ENCODE measurements at regions not wholly inside any gene's neighbourhood (a gene's known extent, or its start where the extent isn't known, plus 50 kb on each side); places are given as distances from the start of the nearest gene placed in this dataset.
A peak's percentile ranks its signal among the peaks of the same experiment; 100 is the strongest.

- no peak overlapping the region for H3K4me3 ChIP-seq
- no peak overlapping the region for H3K27ac ChIP-seq
- H3K9ac ChIP-seq (ENCODE audit: insufficient read length): no peak overlapping the region
- no peak for DNase-seq (ENCODE audit: low read depth, low spot score)
- no peaks in the 10 kb centered on the region for H3K9me3 ChIP-seq (ENCODE audit: low read depth, low read length)
- no peaks in the 10 kb centered on the region for H3K36me3 ChIP-seq (ENCODE audit: insufficient read depth, low read length)
- TF ChIP-seq FOXP2 (optimal IDR thresholded peaks at IDR 0.05; ENCODE audit: control extremely low read depth, extremely low read length, insufficient read depth): no peak
Observed at GRCh38 chr12:46945591-46945990, 119.8 kb upstream of the SLC38A4 start.

- no peak overlapping the region for H3K4me3 ChIP-seq
- no peak for DNase-seq (ENCODE audit: low read depth, low spot score)
- H3K9ac ChIP-seq (ENCODE audit: insufficient read length): no peak overlapping the region
- no peak for TF ChIP-seq FOXP2 (optimal IDR thresholded peaks at IDR 0.05; ENCODE audit: control extremely low read depth, extremely low read length, insufficient read depth)
- no peak for TF ChIP-seq EZH2 (IDR thresholded peaks at IDR 0.05)
- no peak for TF ChIP-seq POLR2AphosphoS5 (IDR thresholded peaks at IDR 0.05; ENCODE audit: borderline replicate concordance, low read depth, low read length)
- no peaks in the 10 kb centered on the region for H3K9me3 ChIP-seq (ENCODE audit: low read depth, low read length)
- no peak overlapping the region for H3K27ac ChIP-seq
- H3K36me3 ChIP-seq (ENCODE audit: insufficient read depth, low read length): no peaks in the 10 kb centered on the region
Observed at GRCh38 chr12:46946137-46946536, 120.3 kb upstream of the SLC38A4 start.

GRCh38 chr12:46948936-46949545, 123.2 kb upstream of the SLC38A4 start:
- DNase-seq (ENCODE audit: low read depth, low spot score): peak; percentile 76
- peak overlapping the region; percentile 94 for H3K27ac ChIP-seq
- H3K9me3 ChIP-seq (ENCODE audit: low read depth, low read length): no peaks in the 10 kb centered on the region
- H3K4me3 ChIP-seq: peak overlapping the region; percentile 47
- no peak for TF ChIP-seq FOXP2 (optimal IDR thresholded peaks at IDR 0.05; ENCODE audit: control extremely low read depth, extremely low read length, insufficient read depth)
- peak; percentile 41; the same call in 1 of the 2 replicates for TF ChIP-seq POLR2AphosphoS5 (IDR thresholded peaks at IDR 0.05; ENCODE audit: borderline replicate concordance, low read depth, low read length)
- no peak for TF ChIP-seq EZH2 (IDR thresholded peaks at IDR 0.05)
- H3K36me3 ChIP-seq (ENCODE audit: insufficient read depth, low read length): no peaks in the 10 kb centered on the region
- H3K9ac ChIP-seq (ENCODE audit: insufficient read length): no peak overlapping the region

GRCh38 chr12:46950094-46950493, 124.3 kb upstream of the SLC38A4 start:
- Histone ChIP-seq H3K4me3 (peak overlapping the region; percentile 42; the same call in 1 of the 2 replicates), H3K9me3 (ENCODE audit: low read depth, low read length) (no peaks in the 10 kb centered on the region), H3K9ac (ENCODE audit: insufficient read length) (no peak overlapping the region), H3K36me3 (ENCODE audit: insufficient read depth, low read length) (no peaks in the 10 kb centered on the region), H3K27ac (peak overlapping the region; percentile 94)
- no peak for DNase-seq (ENCODE audit: low read depth, low spot score)
- TF ChIP-seq FOXP2 (optimal IDR thresholded peaks at IDR 0.05; ENCODE audit: control extremely low read depth, extremely low read length, insufficient read depth): no peak
- no peak for TF ChIP-seq EZH2 (IDR thresholded peaks at IDR 0.05)
- no peak for TF ChIP-seq POLR2AphosphoS5 (IDR thresholded peaks at IDR 0.05; ENCODE audit: borderline replicate concordance, low read depth, low read length)

GRCh38 chr12:46952880-46953483, 126.4 kb upstream of the PCED1B start:
- no peak for TF ChIP-seq POLR2AphosphoS5 (IDR thresholded peaks at IDR 0.05; ENCODE audit: borderline replicate concordance, low read depth, low read length)
- TF ChIP-seq EZH2 (IDR thresholded peaks at IDR 0.05): no peak
- no peak for TF ChIP-seq FOXP2 (optimal IDR thresholded peaks at IDR 0.05; ENCODE audit: control extremely low read depth, extremely low read length, insufficient read depth)
- Histone ChIP-seq H3K4me3 (no peak overlapping the region), H3K9ac (ENCODE audit: insufficient read length) (no peak overlapping the region), H3K9me3 (ENCODE audit: low read depth, low read length) (no peaks in the 10 kb centered on the region), H3K27ac (no peak overlapping the region), H3K36me3 (ENCODE audit: insufficient read depth, low read length) (no peaks in the 10 kb centered on the region)
- DNase-seq (ENCODE audit: low read depth, low spot score): no peak

- no peak for DNase-seq (ENCODE audit: low read depth, low spot score)
- H3K36me3 ChIP-seq (ENCODE audit: insufficient read depth, low read length): no peaks in the 10 kb centered on the region
- no peak overlapping the region for H3K9ac ChIP-seq (ENCODE audit: insufficient read length)
- no peak overlapping the region for H3K4me3 ChIP-seq
- H3K9me3 ChIP-seq (ENCODE audit: low read depth, low read length): no peaks in the 10 kb centered on the region
- TF ChIP-seq POLR2AphosphoS5 (IDR thresholded peaks at IDR 0.05; ENCODE audit: borderline replicate concordance, low read depth, low read length): no peak
- TF ChIP-seq EZH2 (IDR thresholded peaks at IDR 0.05): no peak
- no peak for TF ChIP-seq FOXP2 (optimal IDR thresholded peaks at IDR 0.05; ENCODE audit: control extremely low read depth, extremely low read length, insufficient read depth)
- no peak overlapping the region for H3K27ac ChIP-seq
Observed at GRCh38 chr12:46956451-46957035, 122.9 kb upstream of the PCED1B start.

GRCh38 chr12:46958053-46958452, 121.4 kb upstream of the PCED1B start:
- no peak for DNase-seq (ENCODE audit: low read depth, low spot score)
- Histone ChIP-seq H3K27ac (no peak overlapping the region), H3K9me3 (ENCODE audit: low read depth, low read length) (no peaks in the 10 kb centered on the region), H3K36me3 (ENCODE audit: insufficient read depth, low read length) (no peaks in the 10 kb centered on the region), H3K4me3 (no peak overlapping the region), H3K9ac (ENCODE audit: insufficient read length) (no peak overlapping the region)
- TF ChIP-seq FOXP2 (optimal IDR thresholded peaks at IDR 0.05; ENCODE audit: control extremely low read depth, extremely low read length, insufficient read depth): no peak
- TF ChIP-seq EZH2 (IDR thresholded peaks at IDR 0.05): no peak
- no peak for TF ChIP-seq POLR2AphosphoS5 (IDR thresholded peaks at IDR 0.05; ENCODE audit: borderline replicate concordance, low read depth, low read length)

- Histone ChIP-seq H3K36me3 (ENCODE audit: insufficient read depth, low read length) (no peaks in the 10 kb centered on the region), H3K27ac (no peak overlapping the region), H3K9ac (ENCODE audit: insufficient read length) (no peak overlapping the region), H3K9me3 (ENCODE audit: low read depth, low read length) (no peaks in the 10 kb centered on the region), H3K4me3 (no peak overlapping the region)
- no peak for TF ChIP-seq POLR2AphosphoS5 (IDR thresholded peaks at IDR 0.05; ENCODE audit: borderline replicate concordance, low read depth, low read length)
- TF ChIP-seq EZH2 (IDR thresholded peaks at IDR 0.05): no peak
- no peak for TF ChIP-seq FOXP2 (optimal IDR thresholded peaks at IDR 0.05; ENCODE audit: control extremely low read depth, extremely low read length, insufficient read depth)
- DNase-seq (ENCODE audit: low read depth, low spot score): no peak
Observed at GRCh38 chr12:46958599-46959290, 120.7 kb upstream of the PCED1B start.

All from SK-N-MC (cell line).